Osteocyte (in vitro differentiated cells): ENCODE measurements at regions not wholly inside any gene's neighbourhood (a gene's known extent, or its start where the extent isn't known, plus 50 kb on each side); places are given as distances from the start of the nearest gene placed in this dataset.
A peak's percentile ranks its signal among the peaks of the same experiment; 100 is the strongest.

Experiments used
- DNase-seq: peaks from one replicate; pipeline ENCODE4 v3.0.0; 2021; ENCODE audit warnings: mixed read lengths; ENCODE audit not compliant: unreplicated experiment; ENCODE audit errors: extremely low spot score
- H3K27ac Mint-ChIP-seq: one replicate; pipeline ENCODE4 v1.8.0; 2021; ENCODE audit warnings: mild to moderate bottlenecking, mixed read lengths; ENCODE audit not compliant: unreplicated experiment
- H3K27me3 Mint-ChIP-seq: one replicate; pipeline ENCODE4 v1.8.0; 2021; ENCODE audit warnings: mixed read lengths; ENCODE audit not compliant: unreplicated experiment
- H3K36me3 Mint-ChIP-seq: one replicate; pipeline ENCODE4 v1.8.0; 2021; ENCODE audit warnings: mixed read lengths; ENCODE audit not compliant: unreplicated experiment
- H3K4me1 Mint-ChIP-seq: one replicate; pipeline ENCODE4 v1.8.0; 2021; ENCODE audit warnings: mixed read lengths; ENCODE audit not compliant: unreplicated experiment
- H3K4me3 Mint-ChIP-seq: one replicate; pipeline ENCODE4 v1.8.0; 2021; ENCODE audit warnings: mild to moderate bottlenecking, moderate library complexity, mixed read lengths; ENCODE audit not compliant: unreplicated experiment
- H3K9me3 Mint-ChIP-seq: one replicate; pipeline ENCODE4 v1.8.0; 2021; ENCODE audit warnings: mixed read lengths; ENCODE audit not compliant: unreplicated experiment
- CTCF ChIP-seq: fragments of 200-600 bp; sonication (generic); IDR thresholded peaks from 2 replicates; pipeline ENCODE4 v1.5.0; 2021; ENCODE audit warnings: antibody characterized with exemption, mild to moderate bottlenecking, moderate library complexity

DNA sequence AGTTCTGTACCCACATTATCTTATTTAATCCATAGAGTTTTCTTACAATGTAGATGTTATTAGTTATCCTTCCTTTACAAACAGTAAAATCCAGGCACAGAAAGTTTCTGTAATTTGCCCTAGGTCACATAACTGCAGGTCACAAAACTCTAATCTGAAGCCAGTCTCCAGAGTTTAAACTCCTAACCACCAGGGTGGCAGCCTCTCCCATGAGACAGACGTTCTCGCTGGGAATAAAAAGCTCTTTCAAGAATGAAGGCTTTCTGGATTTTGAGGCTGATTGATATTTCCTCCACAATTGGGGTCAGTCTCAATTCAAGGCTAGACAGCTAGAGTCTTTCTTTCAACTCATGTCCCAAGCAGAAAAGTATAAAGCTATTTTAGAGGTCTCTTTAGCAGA is 95.8 kb upstream of the PLEKHG7 start:
- Mint-ChIP-seq H3K4me3 (no peak overlapping the region), H3K36me3 (no peaks in the 10 kb centered on the region), H3K4me1 (peaks cover 18% of the 10 kb centered on the region), H3K27me3 (no peaks in the 10 kb centered on the region), H3K9me3 (peaks cover 3% of the 10 kb centered on the region), H3K27ac (no peak overlapping the region)
- no peak for TF ChIP-seq CTCF
- DNase-seq = no peak

GRCh38 chr12:92605621-92606170 is 97.1 kb upstream of the PLEKHG7 start:
- no peak for DNase-seq
- Mint-ChIP-seq H3K4me1 (peaks cover 19% of the 10 kb centered on the region), H3K27ac (no peak overlapping the region), H3K9me3 (peaks cover 6% of the 10 kb centered on the region), H3K27me3 (no peaks in the 10 kb centered on the region), H3K4me3 (no peak overlapping the region), H3K36me3 (no peaks in the 10 kb centered on the region)
- TF ChIP-seq CTCF = no peak

DNA sequence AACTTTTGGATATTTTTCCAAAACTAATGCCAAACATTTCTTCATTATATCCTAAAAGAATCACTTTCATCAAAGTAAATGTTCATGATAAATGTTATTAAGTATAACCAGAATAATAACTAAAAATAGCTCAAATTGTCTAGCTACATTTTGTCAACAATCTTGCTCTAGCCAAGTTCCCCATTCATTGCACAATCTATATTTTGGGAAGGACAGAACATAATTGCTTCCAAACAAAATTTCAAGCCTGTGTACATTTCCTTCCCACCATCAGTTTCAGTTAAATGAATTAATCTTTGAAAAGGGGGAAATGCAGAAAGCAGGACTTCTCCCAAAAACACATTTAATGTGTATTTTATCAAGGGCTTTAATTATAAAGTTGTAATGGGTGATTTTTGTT is 98.0 kb upstream of the PLEKHG7 start:
- Mint-ChIP-seq H3K27me3 (no peaks in the 10 kb centered on the region), H3K4me3 (no peak overlapping the region), H3K27ac (no peak overlapping the region), H3K4me1 (peaks cover 19% of the 10 kb centered on the region), H3K9me3 (peaks cover 6% of the 10 kb centered on the region), H3K36me3 (no peaks in the 10 kb centered on the region)
- no peak for DNase-seq
- TF ChIP-seq CTCF = no peak

GRCh38 chr12:92603741-92604432 is 98.9 kb upstream of the PLEKHG7 start:
- H3K27me3 Mint-ChIP-seq = no peaks in the 10 kb centered on the region
- no peak for TF ChIP-seq CTCF
- peaks cover 9% of the 10 kb centered on the region for H3K9me3 Mint-ChIP-seq
- no peak overlapping the region for H3K27ac Mint-ChIP-seq
- H3K4me1 Mint-ChIP-seq = peaks cover 19% of the 10 kb centered on the region
- H3K36me3 Mint-ChIP-seq = no peaks in the 10 kb centered on the region
- no peak overlapping the region for H3K4me3 Mint-ChIP-seq
- DNase-seq = no peak

- Mint-ChIP-seq H3K36me3 (no peaks in the 10 kb centered on the region), H3K4me3 (no peak overlapping the region), H3K9me3 (peaks cover 9% of the 10 kb centered on the region), H3K4me1 (peaks cover 12% of the 10 kb centered on the region), H3K27ac (peak overlapping the region; percentile 42), H3K27me3 (no peaks in the 10 kb centered on the region)
- DNase-seq = no peak
- no peak for TF ChIP-seq CTCF
Measured at GRCh38 chr12:92602930-92603623, 99.7 kb upstream of the PLEKHG7 start.
